Endothelial cell of umbilical vein (primary cell): ENCODE measurements at regions not wholly inside any gene's neighbourhood (a gene's known extent, or its start where the extent isn't known, plus 50 kb on each side); places are given as distances from the start of the nearest gene placed in this dataset.

ENCODE experiments used
- CTCF ChIP-seq, 2 donors: IDR thresholded peaks; 1 replicate in 1 of 2; 2 replicates in 1 of 2; pipeline ENCODE4 v1.5.1; 2011; ENCODE audit warnings: low read length in 2 of 2, mild to moderate bottlenecking in 2 of 2, moderate library complexity in 2 of 2, control low read depth in 1 of 2, inconsistent platforms in 1 of 2, low read depth in 1 of 2; ENCODE audit not compliant: insufficient read depth in 1 of 2; ENCODE audit errors: extremely low read depth in 1 of 2
- EZH2 ChIP-seq: IDR thresholded peaks from 2 replicates; pipeline ENCODE4 v1.6.1; 2012; ENCODE audit warnings: borderline replicate concordance, low read depth, mild to moderate bottlenecking, moderate library complexity, low read length, inconsistent platforms; ENCODE audit not compliant: severe bottlenecking
- JUN ChIP-seq: IDR thresholded peaks from 2 replicates; pipeline ENCODE4 v1.6.1; 2011; ENCODE audit warnings: borderline replicate concordance, low read depth; ENCODE audit not compliant: insufficient read length, insufficient read depth
- MYC ChIP-seq: IDR thresholded peaks from one replicate; pipeline ENCODE4 v1.6.1; 2011; ENCODE audit warnings: mild to moderate bottlenecking, low read depth, low read length
- POLR2A ChIP-seq: IDR thresholded peaks from 2 replicates; pipeline ENCODE4 v1.6.1; 2012; ENCODE audit warnings: low read depth, mild to moderate bottlenecking, control low read depth, low read length
- POLR2AphosphoS5 ChIP-seq: IDR thresholded peaks from 2 replicates; pipeline ENCODE4 v1.6.1; 2012; ENCODE audit warnings: low read depth, mild to moderate bottlenecking, control low read depth, low read length, moderate library complexity; ENCODE audit not compliant: insufficient read depth
- TF ChIP-seq, protein P1 (sequence below): IDR thresholded peaks from 2 replicates; pipeline ENCODE4 v1.6.1; 2011; ENCODE audit not compliant: insufficient read depth, insufficient read length

GRCh38 chr6:98339506-98339905 lies 494.9 kb upstream of the POU3F2 start:
- no peak for TF ChIP-seq POLR2A
- no peak for TF ChIP-seq CTCF (IDR thresholded peaks at IDR 0.05; ENCODE audit: extremely low read depth in 1 of 2, insufficient read depth in 1 of 2, low read depth in 1 of 2, low read length in 2 of 2)
- no peak for TF ChIP-seq EZH2
- no peak for TF ChIP-seq POLR2AphosphoS5
- TF ChIP-seq MYC = no peak
- TF ChIP-seq, protein P1, sequence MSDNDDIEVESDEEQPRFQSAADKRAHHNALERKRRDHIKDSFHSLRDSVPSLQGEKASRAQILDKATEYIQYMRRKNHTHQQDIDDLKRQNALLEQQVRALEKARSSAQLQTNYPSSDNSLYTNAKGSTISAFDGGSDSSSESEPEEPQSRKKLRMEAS = no peak
- no peak for TF ChIP-seq JUN
